ENCODE measurements at regions not wholly inside any gene's neighbourhood (a gene's known extent, or its start where the extent isn't known, plus 50 kb on each side); places are given as distances from the start of the nearest gene placed in this dataset.
"Not testable (repeated sequence)": the region's sequence is repeated elsewhere in the genome, so short reads cannot be mapped to it uniquely, and the experiment has no call there.

DNA sequence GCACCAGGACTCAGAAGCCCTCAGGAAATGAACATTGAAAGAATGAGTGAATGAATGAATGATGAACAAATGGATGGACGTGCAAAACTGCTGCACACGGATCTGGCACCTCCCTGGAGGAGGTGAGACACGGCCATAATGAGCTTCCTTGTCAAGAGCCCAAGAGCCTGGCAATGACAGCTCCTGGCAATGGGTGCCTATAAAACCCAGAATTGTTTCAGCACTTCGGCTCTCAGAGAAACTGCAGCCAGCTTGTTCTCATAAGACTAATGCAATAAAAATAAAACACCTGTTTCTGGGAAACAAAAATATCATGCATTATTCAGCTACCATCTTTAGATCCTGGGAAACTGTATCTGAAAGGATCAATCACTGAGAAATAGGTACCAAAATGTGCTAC, 200.5 kb upstream of the SFSWAP start:
- DNase-seq (ENCODE audit: extremely low read depth, low read depth), result no peak
- TF ChIP-seq, protein P1, sequence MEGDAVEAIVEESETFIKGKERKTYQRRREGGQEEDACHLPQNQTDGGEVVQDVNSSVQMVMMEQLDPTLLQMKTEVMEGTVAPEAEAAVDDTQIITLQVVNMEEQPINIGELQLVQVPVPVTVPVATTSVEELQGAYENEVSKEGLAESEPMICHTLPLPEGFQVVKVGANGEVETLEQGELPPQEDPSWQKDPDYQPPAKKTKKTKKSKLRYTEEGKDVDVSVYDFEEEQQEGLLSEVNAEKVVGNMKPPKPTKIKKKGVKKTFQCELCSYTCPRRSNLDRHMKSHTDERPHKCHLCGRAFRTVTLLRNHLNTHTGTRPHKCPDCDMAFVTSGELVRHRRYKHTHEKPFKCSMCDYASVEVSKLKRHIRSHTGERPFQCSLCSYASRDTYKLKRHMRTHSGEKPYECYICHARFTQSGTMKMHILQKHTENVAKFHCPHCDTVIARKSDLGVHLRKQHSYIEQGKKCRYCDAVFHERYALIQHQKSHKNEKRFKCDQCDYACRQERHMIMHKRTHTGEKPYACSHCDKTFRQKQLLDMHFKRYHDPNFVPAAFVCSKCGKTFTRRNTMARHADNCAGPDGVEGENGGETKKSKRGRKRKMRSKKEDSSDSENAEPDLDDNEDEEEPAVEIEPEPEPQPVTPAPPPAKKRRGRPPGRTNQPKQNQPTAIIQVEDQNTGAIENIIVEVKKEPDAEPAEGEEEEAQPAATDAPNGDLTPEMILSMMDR (IDR thresholded peaks at IDR 0.05; ENCODE audit: low read depth, low read length), result no peak

- TF ChIP-seq, protein P1 (IDR thresholded peaks at IDR 0.05; ENCODE audit: low read depth, low read length), result no peak
Measured at GRCh38 chr12:131511391-131511802, 199.5 kb upstream of the SFSWAP start.

GRCh38 chr12:131511803-131512561, 198.9 kb upstream of the SFSWAP start:
- DNase-seq (ENCODE audit: extremely low read depth, low read depth), result no peak
- TF ChIP-seq, protein P1 (IDR thresholded peaks at IDR 0.05; ENCODE audit: low read depth, low read length), result no peak

More at GRCh38 chr12:131511391-131511802, 199.5 kb upstream of the SFSWAP start:
- no peak for DNase-seq (ENCODE audit: extremely low read depth, low read depth)

DNA sequence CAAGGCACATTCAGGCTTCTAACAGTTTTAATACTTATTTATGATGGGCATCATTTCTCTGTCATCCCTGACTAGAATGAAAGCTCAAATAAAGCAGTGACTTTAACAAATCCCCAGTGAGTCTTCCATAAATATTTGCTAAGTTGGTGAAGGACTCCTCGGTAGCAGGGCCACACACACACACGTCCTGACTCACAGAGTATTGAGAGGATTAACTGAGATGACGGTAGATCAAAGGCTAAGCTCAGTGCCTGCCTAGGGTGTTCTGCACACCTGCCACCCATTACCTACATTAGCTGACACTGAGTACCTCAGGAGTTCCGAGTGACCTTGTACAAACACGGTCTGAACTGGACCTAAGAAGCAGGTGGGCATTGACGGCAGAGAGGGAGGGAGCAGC, 197.3 kb upstream of the SFSWAP start:
- TF ChIP-seq, protein P1 (IDR thresholded peaks at IDR 0.05; ENCODE audit: low read depth, low read length), result no peak
- DNase-seq (ENCODE audit: extremely low read depth, low read depth), result no peak

DNA sequence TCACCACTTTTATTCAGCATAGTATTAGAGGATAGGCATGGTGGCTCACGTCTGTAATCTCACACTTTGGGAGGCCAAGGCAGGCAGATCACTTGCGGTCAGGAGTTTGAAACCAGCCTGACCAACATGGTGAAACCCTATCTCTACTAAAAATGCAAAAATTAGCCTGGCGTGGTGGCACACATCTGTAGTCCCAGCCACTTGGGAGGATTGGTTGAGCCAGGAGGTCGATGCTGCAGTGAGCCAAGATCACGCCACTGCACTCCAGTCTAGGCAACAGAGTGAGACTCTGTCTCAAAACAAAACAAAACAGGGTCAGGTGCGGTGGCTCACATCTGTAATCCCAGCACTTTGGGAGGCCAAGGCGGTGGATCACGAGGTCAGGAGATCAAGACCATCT, 190.3 kb upstream of the SFSWAP start:
- not testable (repeated sequence) for DNase-seq (ENCODE audit: extremely low read depth, low read depth)

DNA sequence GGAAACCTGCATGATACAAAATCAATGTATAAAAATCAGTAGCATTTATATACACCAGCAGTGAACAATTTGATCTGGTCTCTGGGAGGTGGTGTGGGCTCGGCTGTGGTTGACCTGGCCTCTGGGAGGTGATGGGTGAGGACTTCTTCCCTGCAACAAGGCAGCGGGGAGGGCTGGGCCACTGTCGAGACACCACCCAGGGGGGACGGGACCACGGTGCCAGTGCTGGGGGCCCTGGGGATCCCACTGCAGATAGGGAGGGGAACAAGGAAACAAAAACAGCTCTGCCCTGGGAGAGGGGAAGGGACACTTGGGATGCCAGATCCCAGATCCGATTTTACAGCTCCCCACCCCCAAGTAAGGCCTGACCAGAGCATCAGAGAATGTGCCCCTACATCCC, 189.6 kb upstream of the SFSWAP start:
- TF ChIP-seq, protein P1 (IDR thresholded peaks at IDR 0.05; ENCODE audit: low read depth, low read length), result no peak
- no peak for DNase-seq (ENCODE audit: extremely low read depth, low read depth)

GRCh38 chr12:131525795-131526508, 184.9 kb upstream of the SFSWAP start:
- TF ChIP-seq, protein P1 (IDR thresholded peaks at IDR 0.05; ENCODE audit: low read depth, low read length), result no peak
- DNase-seq (ENCODE audit: extremely low read depth, low read depth), result no peak
